K562 (cell line): ENCODE measurements at regions not wholly inside any gene's neighbourhood (a gene's known extent, or its start where the extent isn't known, plus 50 kb on each side); places are given as distances from the start of the nearest gene placed in this dataset.

Experiments
- BDP1 ChIP-seq: IDR thresholded peaks from 3 replicates; pipeline ENCODE4 v1.6.1; 2011; ENCODE audit not compliant: insufficient read length, insufficient read depth
- C11orf30 ChIP-seq: fragments of 450-650 bp; IDR thresholded peaks from 2 replicates; pipeline ENCODE4 v1.6.1; 2016; ENCODE audit warnings: low read depth, mild to moderate bottlenecking
- CCNT2 ChIP-seq: IDR thresholded peaks from 2 replicates; pipeline ENCODE4 v1.6.1; 2011; ENCODE audit warnings: borderline replicate concordance, low read depth, mild to moderate bottlenecking, moderate library complexity, mixed read lengths, low read length; ENCODE audit not compliant: insufficient read length; ENCODE audit errors: extremely low read depth
- CHD2 ChIP-seq: IDR thresholded peaks from 2 replicates; pipeline ENCODE4 v1.6.1; 2011; ENCODE audit warnings: low read depth, low read length
- HNRNPUL1 ChIP-seq: fragments of 200-400 bp; formaldehyde crosslinking; IDR thresholded peaks from 2 replicates; pipeline ENCODE4 v1.6.1; 2017; ENCODE audit warnings: low read length
- JUND ChIP-seq, 2 experiments: IDR thresholded peaks; 2 replicates in 1 of 2; 3 replicates in 1 of 2; pipeline ENCODE4 v1.6.1; 2011; ENCODE audit warnings: borderline replicate concordance in 2 of 2, low read depth in 2 of 2, low read length in 2 of 2, improper control_type of control experiment in 1 of 2, missing biosample characterization in 1 of 2, missing genetic modification characterization in 1 of 2, missing genetic modification reagents in 1 of 2
- KLF1 ChIP-seq: fragments of 450-650 bp; IDR thresholded peaks from 2 replicates; pipeline ENCODE4 v1.6.1; 2016; ENCODE audit warnings: missing genetic modification characterization, missing compliant biosample characterization
- MED1 ChIP-seq: sonication (generic); formaldehyde crosslinking; IDR thresholded peaks from 2 replicates; pipeline ENCODE4 v1.8.1; 2023; ENCODE audit warnings: missing genetic modification reagents, borderline replicate concordance
- TCF3 ChIP-seq: sonication (generic); formaldehyde crosslinking; IDR thresholded peaks from 2 replicates; pipeline ENCODE4 v1.4.0; 2020; ENCODE audit warnings: mild to moderate bottlenecking, missing genetic modification reagents
- TF ChIP-seq, protein P1 (sequence below): IDR thresholded peaks from 3 replicates; pipeline ENCODE4 v1.6.1; 2011; ENCODE audit warnings: borderline replicate concordance, mild to moderate bottlenecking; ENCODE audit not compliant: insufficient read length, insufficient read depth
- TF ChIP-seq, protein P2 (sequence below): fragments of 250-450 bp; sonication (Bioruptor Pico); IDR thresholded peaks from 2 replicates; pipeline ENCODE4 v1.9.0; 2021; ENCODE audit warnings: mild to moderate bottlenecking
- TF ChIP-seq, protein P3 (sequence below): sonication (generic); formaldehyde crosslinking; IDR thresholded peaks from 2 replicates; pipeline ENCODE4 v1.8.0; 2022; ENCODE audit warnings: missing genetic modification reagents, mild to moderate bottlenecking, borderline replicate concordance
- TF ChIP-seq, protein P4 (sequence below): fragments of 250-450 bp; sonication (Bioruptor Pico); IDR thresholded peaks from 2 replicates; pipeline ENCODE4 v1.4.0; 2020; ENCODE audit warnings: mild to moderate bottlenecking, moderate library complexity

DNA sequence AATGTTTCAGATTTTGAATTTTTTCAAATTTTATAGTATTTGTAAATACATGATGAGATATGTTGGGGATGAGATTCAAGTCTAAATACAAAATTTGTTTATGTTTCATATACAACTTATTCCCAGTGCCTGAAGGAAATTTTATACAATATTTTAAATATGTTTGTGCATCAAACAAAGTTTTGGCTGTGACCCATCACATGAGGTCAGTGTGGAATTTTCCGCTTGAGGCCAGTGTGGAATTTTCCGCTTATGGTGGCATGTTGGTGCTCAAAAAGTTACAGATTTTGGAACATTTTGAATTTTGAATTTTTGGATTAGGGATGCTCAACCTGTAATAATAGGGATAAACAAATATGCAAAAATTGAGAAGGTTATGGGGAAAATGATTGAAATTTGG is 356.6 kb upstream of the JAG1 start (continued):
- TF ChIP-seq MED1 (no peak), CCNT2 (no peak), TCF3 (CRISPR knock-in tag) (no peak), CHD2 (no peak), KLF1 (tag) (no peak), HNRNPUL1 (no peak), C11orf30 (no peak), BDP1 (no peak), JUND (IDR thresholded peaks at IDR 0.05; ENCODE audit: borderline replicate concordance, low read depth, low read length) (no peak), JUND (tag; IDR thresholded peaks at IDR 0.05; ENCODE audit: borderline replicate concordance, low read depth, low read length) (no peak)
- TF ChIP-seq, protein P1, sequence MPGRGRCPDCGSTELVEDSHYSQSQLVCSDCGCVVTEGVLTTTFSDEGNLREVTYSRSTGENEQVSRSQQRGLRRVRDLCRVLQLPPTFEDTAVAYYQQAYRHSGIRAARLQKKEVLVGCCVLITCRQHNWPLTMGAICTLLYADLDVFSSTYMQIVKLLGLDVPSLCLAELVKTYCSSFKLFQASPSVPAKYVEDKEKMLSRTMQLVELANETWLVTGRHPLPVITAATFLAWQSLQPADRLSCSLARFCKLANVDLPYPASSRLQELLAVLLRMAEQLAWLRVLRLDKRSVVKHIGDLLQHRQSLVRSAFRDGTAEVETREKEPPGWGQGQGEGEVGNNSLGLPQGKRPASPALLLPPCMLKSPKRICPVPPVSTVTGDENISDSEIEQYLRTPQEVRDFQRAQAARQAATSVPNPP = no peak
- TF ChIP-seq, protein P2, sequence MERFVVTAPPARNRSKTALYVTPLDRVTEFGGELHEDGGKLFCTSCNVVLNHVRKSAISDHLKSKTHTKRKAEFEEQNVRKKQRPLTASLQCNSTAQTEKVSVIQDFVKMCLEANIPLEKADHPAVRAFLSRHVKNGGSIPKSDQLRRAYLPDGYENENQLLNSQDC (CRISPR knock-in tag) = no peak
- TF ChIP-seq, protein P3, sequence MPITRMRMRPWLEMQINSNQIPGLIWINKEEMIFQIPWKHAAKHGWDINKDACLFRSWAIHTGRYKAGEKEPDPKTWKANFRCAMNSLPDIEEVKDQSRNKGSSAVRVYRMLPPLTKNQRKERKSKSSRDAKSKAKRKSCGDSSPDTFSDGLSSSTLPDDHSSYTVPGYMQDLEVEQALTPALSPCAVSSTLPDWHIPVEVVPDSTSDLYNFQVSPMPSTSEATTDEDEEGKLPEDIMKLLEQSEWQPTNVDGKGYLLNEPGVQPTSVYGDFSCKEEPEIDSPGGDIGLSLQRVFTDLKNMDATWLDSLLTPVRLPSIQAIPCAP (CRISPR knock-in tag) = no peak
- TF ChIP-seq, protein P4, sequence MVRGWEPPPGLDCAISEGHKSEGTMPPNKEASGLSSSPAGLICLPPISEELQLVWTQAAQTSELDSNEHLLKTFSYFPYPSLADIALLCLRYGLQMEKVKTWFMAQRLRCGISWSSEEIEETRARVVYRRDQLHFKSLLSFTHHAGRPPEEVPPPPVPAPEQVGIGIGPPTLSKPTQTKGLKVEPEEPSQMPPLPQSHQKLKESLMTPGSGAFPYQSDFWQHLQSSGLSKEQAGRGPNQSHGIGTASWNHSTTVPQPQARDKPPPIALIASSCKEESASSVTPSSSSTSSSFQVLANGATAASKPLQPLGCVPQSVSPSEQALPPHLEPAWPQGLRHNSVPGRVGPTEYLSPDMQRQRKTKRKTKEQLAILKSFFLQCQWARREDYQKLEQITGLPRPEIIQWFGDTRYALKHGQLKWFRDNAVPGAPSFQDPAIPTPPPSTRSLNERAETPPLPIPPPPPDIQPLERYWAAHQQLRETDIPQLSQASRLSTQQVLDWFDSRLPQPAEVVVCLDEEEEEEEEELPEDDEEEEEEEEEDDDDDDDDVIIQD (CRISPR knock-in tag) = no peak
